K562 (cell line): ENCODE measurements at regions not wholly inside any gene's neighbourhood (a gene's known extent, or its start where the extent isn't known, plus 50 kb on each side); places are given as distances from the start of the nearest gene placed in this dataset.

ENCODE experiments used
- ATAC-seq: fragments of 200-7000 bp; cut with Tn5 transposase; 3 replicates; pipeline ENCODE4 v1.9.1; 2020; ENCODE audit warnings: moderate library complexity
- BruUV-seq: library from RNA; stranded (reverse); fragments of 400-500 nt; replicated peaks from 2 replicates; lab custom pipeline; 2021; lab: Mats Ljungman, UMichigan
- CTCF ChIA-PET: fragments of 300-600 bp; formaldehyde crosslinking; extraction: SDS; loops from one replicate; lab custom pipeline; 2021; ENCODE audit warnings: low intra/inter-chr PET ratio; lab: Yijun Ruan, JAX
- POLR2A ChIA-PET: fragments of 300-600, 350-650 bp; sonication (Branson Sonifier 250); formaldehyde crosslinking; extraction: SDS; loops from one replicate; lab custom pipeline; 2021; ENCODE audit warnings: antibody characterized with exemption, inconsistent platforms; lab: Yijun Ruan, JAX
- DNase-seq, 4 experiments: peaks; one replicate each; pipeline versions ENCODE4 v3.0.0 to v3.0.0-alpha.2; 2011 to 2018; ENCODE audit warnings: low spot score in 3 of 4, mixed read lengths in 3 of 4; ENCODE audit errors: extremely low read depth in 1 of 4
- FAIRE-seq: peaks from 2 replicates; lab custom pipeline; 2011; peaks lifted over from hg19 to GRCh38; lab: Jason Lieb, UNC
- H2AFZ ChIP-seq: 2 replicates; pipeline ENCODE4 v1.6.0; 2011; ENCODE audit warnings: low read depth, low read length, control low read depth, inconsistent platforms
- H3K27ac ChIP-seq: fragments of 200-600 bp; 3 replicates; pipeline ENCODE4 v1.8.0; 2011; ENCODE audit warnings: low read depth, mild to moderate bottlenecking, control low read depth, inconsistent platforms, low read length, moderate library complexity, mixed read lengths; ENCODE audit errors: extremely low read depth
- H3K27me3 ChIP-seq, 2 experiments: fragments of 300-600 bp in 1 of 2; 2 replicates in 1 of 2; 3 replicates in 1 of 2; pipeline versions ENCODE4 v1.6.0 to v1.8.0; 2011; ENCODE audit warnings: inconsistent platforms in 2 of 2, low read length in 2 of 2, mild to moderate bottlenecking in 1 of 2, mixed read lengths in 1 of 2, moderate library complexity in 1 of 2; ENCODE audit not compliant: control insufficient read depth in 2 of 2, insufficient read depth in 2 of 2
- H3K36me3 ChIP-seq: fragments of 300-600 bp; 3 replicates; pipeline ENCODE4 v1.8.0; 2011; ENCODE audit warnings: mild to moderate bottlenecking, low read length, inconsistent platforms; ENCODE audit not compliant: control insufficient read depth, insufficient read depth
- H3K4me1 ChIP-seq, 2 experiments: fragments of 200-600 bp in 1 of 2; replicated peaks in 1 of 2; 2 replicates in 1 of 2; 3 replicates in 1 of 2; pipeline versions ENCODE4 v1.5.1 to v1.8.0; 2011; ENCODE audit warnings: inconsistent platforms in 2 of 2, low read length in 2 of 2, mild to moderate bottlenecking in 1 of 2, mixed read lengths in 1 of 2, moderate library complexity in 1 of 2; ENCODE audit not compliant: control insufficient read depth in 2 of 2, insufficient read depth in 2 of 2
- H3K4me2 ChIP-seq: 2 replicates; pipeline ENCODE4 v1.6.1; 2011; ENCODE audit warnings: low read length, control low read depth, inconsistent platforms, mixed read lengths; ENCODE audit not compliant: insufficient read depth
- H3K4me3 ChIP-seq: fragments of 200-600 bp; sonication (generic), shearing (Covaris generic); 2 replicates; pipeline ENCODE4 v1.5.1; 2016; ENCODE audit warnings: control low read depth, inconsistent platforms
- H3K79me2 ChIP-seq: fragments of 200-600 bp; 3 replicates; pipeline ENCODE4 v1.8.0; 2011; ENCODE audit warnings: low read length, inconsistent platforms; ENCODE audit not compliant: control insufficient read depth, insufficient read depth
- H3K9ac ChIP-seq, 2 experiments: 2 replicates each; pipeline versions ENCODE4 v1.6.0 to v1.6.1; 2011; ENCODE audit warnings: low read depth in 2 of 2, low read length in 2 of 2, control low read depth in 1 of 2, inconsistent platforms in 1 of 2, mild to moderate bottlenecking in 1 of 2, mixed read lengths in 1 of 2; ENCODE audit not compliant: insufficient read depth in 1 of 2
- H3K9me1 ChIP-seq: one replicate; pipeline ENCODE4 v1.6.0; 2011; ENCODE audit warnings: inconsistent platforms, mild to moderate bottlenecking, low read length, moderate library complexity; ENCODE audit not compliant: control insufficient read depth, insufficient read depth
- H3K9me3 ChIP-seq: replicated peaks from 2 replicates; pipeline ENCODE4 v1.5.1; 2011; ENCODE audit warnings: low read depth, low read length, inconsistent platforms; ENCODE audit not compliant: control insufficient read depth, insufficient read depth
- H4K20me1 ChIP-seq: replicated peaks from 2 replicates; pipeline ENCODE4 v1.6.1; 2011; ENCODE audit warnings: low read length, inconsistent platforms, mixed read lengths; ENCODE audit not compliant: control insufficient read depth, insufficient read depth
- HDAC6 ChIP-seq: IDR thresholded peaks from 2 replicates; pipeline ENCODE4 v1.6.1; 2012; ENCODE audit warnings: low read depth, mild to moderate bottlenecking, control low read depth, inconsistent platforms, low read length, moderate library complexity
- HNRNPH1 ChIP-seq: fragments of 200-400 bp; formaldehyde crosslinking; optimal IDR thresholded peaks from 2 replicates; pipeline ENCODE3; 2017; ENCODE audit warnings: low read depth, mild to moderate bottlenecking, low read length, moderate library complexity
- POLR2A ChIP-seq: fragments of 450-650 bp; conservative IDR thresholded peaks from 2 replicates; pipeline ENCODE4 v1.6.1; 2016
- SMAD2 ChIP-seq: fragments of 150-350 bp; IDR thresholded peaks from 2 replicates; pipeline ENCODE4 v1.6.1; 2014; ENCODE audit warnings: low read depth, mild to moderate bottlenecking, low read length
- TARDBP ChIP-seq: fragments of 450-650 bp; IDR thresholded peaks from 2 replicates; pipeline ENCODE4 v1.6.1; 2016
- TBP ChIP-seq: optimal IDR thresholded peaks from 2 replicates; pipeline ENCODE3; 2011; ENCODE audit warnings: low read depth, low read length, improper control_type of control experiment
- ZNF24 ChIP-seq: fragments of 450-650 bp; IDR thresholded peaks from 2 replicates; pipeline ENCODE4 v1.6.1; 2016
- ZNF507 ChIP-seq: conservative IDR thresholded peaks from 2 replicates; pipeline ENCODE4 v1.6.1; 2017; ENCODE audit warnings: missing genetic modification characterization, missing compliant biosample characterization
- ZNF511 ChIP-seq: sonication (generic); formaldehyde crosslinking; IDR thresholded peaks from 2 replicates; pipeline ENCODE4 v1.8.0; 2022; ENCODE audit warnings: mild to moderate bottlenecking, missing genetic modification reagents
- WGBS: fragments of 100-300 bp; shearing (Covaris generic); methylation state at CpG from one replicate; pipeline ENCODE4 v1.1.6; 2016; ENCODE audit warnings: low coverage, mixed read lengths; ENCODE audit not compliant: insufficient coverage; ENCODE audit errors: missing lambda C conversion rate; 5-methylcytosine and 5-hydroxymethylcytosine counted together
- in situ Hi-C: fragments of 300-500 bp; cut with MboI; formaldehyde crosslinking; loops from 4 replicates; pipeline ENCODE4 v1.15.0; 2018; ENCODE audit warnings: inconsistent platforms, mixed read lengths
- intact Hi-C: fragments of 100-400 bp; cut with micrococcal nuclease; formaldehyde crosslinking; loops from 2 replicates; pipeline ENCODE4 v1.14.2; 2022
- TF ChIP-seq, protein P1 (sequence below): IDR thresholded peaks from 2 replicates; pipeline ENCODE4 v1.6.1; 2014; ENCODE audit warnings: antibody characterized with exemption

DNA sequence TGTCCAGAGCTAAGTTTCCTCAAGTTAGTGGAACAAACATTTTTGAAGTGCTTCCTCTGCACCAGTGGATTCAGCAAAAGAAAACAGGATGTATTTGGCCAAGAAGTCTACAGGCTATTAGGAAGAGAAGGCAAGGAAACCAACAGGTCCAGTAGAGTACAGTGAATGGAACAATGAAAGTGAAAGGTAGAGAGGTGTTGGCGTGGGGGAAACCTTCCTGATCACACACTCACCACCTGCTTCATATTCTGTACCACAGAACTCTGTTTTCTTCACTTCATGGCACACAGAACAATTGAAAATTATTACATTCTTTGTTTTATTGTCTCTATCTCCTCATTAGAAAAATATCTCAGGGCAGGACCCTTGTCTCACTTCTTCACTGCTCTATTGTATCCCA is 417.4 kb upstream of the FMR1 start:
- CTCF ChIA-PET, result no interaction called here
- FAIRE-seq, result no peak

More for the DNA sequence above, 417.4 kb upstream of the FMR1 start:
- ATAC-seq, result no peak
- BruUV-seq, result no TSS peak
- Histone ChIP-seq H3K9me3 (no peaks in the 10 kb centered on the region), H2AFZ (no peak overlapping the region), H3K36me3 (no peaks in the 10 kb centered on the region), H3K27me3 (no peaks in the 10 kb centered on the region), H3K9me1 (no peaks in the 10 kb centered on the region), H4K20me1 (no peaks in the 10 kb centered on the region), H3K4me1 (no peaks in the 10 kb centered on the region), H3K79me2 (no peaks in the 10 kb centered on the region), H3K27ac (no peak overlapping the region), H3K4me3 (no peak overlapping the region), H3K9ac (no peak overlapping the region), H3K4me2 (no peak overlapping the region)
- POLR2A ChIA-PET, result interaction anchor here (0.6 kb wide), 1 partner anchor 1305 kb away, joined by 3 read pairs; no protein-coding TSS in a partner anchor
- no peak for TF ChIP-seq ZNF507 (tag)
- TF ChIP-seq HNRNPH1, result no peak
- TF ChIP-seq, protein P1, sequence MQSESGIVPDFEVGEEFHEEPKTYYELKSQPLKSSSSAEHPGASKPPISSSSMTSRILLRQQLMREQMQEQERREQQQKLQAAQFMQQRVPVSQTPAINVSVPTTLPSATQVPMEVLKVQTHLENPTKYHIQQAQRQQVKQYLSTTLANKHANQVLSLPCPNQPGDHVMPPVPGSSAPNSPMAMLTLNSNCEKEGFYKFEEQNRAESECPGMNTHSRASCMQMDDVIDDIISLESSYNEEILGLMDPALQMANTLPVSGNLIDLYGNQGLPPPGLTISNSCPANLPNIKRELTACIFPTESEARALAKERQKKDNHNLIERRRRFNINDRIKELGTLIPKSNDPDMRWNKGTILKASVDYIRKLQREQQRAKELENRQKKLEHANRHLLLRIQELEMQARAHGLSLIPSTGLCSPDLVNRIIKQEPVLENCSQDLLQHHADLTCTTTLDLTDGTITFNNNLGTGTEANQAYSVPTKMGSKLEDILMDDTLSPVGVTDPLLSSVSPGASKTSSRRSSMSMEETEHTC, result no peak
- TF ChIP-seq POLR2A, result no peak
- TF ChIP-seq SMAD2, result no peak
- no peak for TF ChIP-seq ZNF24
- no peak for TF ChIP-seq TARDBP
- TF ChIP-seq ZNF511 (CRISPR knock-in tag), result no peak
- no peak for TF ChIP-seq HDAC6
- no peak for TF ChIP-seq TBP
- intact Hi-C loops (no loop called here), in situ Hi-C loops (no loop called here)
- WGBS, result 0% methylated on average over 1 of the region's 1 CpG
- no peak for DNase-seq
